GM23338 (cell line): ENCODE measurements at regions not wholly inside any gene's neighbourhood (a gene's known extent, or its start where the extent isn't known, plus 50 kb on each side); places are given as distances from the start of the nearest gene placed in this dataset.

Experiments used
- ATAC-seq: fragments of 200-7000 bp; cut with Tn5 transposase; 3 replicates; pipeline ENCODE4 v1.9.1; 2020
- DNase-seq: peaks from one replicate; pipeline ENCODE4 v3.0.0-alpha.2; 2015; ENCODE audit warnings: low spot score
- H2AFZ ChIP-seq: fragments of 200-600 bp; sonication (generic); 2 replicates; pipeline ENCODE4 v1.8.0; 2016; ENCODE audit warnings: antibody characterized with exemption, mild to moderate bottlenecking, moderate library complexity
- H3F3A ChIP-seq: fragments of 200-600 bp; sonication (generic); replicated peaks from 2 replicates; pipeline ENCODE4 v1.8.0; 2017; ENCODE audit warnings: antibody characterized with exemption, mixed run types, low read depth
- H3K27ac ChIP-seq: fragments of 200-600 bp; sonication (generic); 2 replicates; pipeline ENCODE4 v1.6.1; 2016; ENCODE audit warnings: low read depth
- H3K27me3 ChIP-seq: fragments of 200-600 bp; sonication (generic); 2 replicates; pipeline ENCODE4 v1.8.0; 2016; ENCODE audit warnings: mild to moderate bottlenecking, mixed run types, moderate library complexity; ENCODE audit not compliant: insufficient read depth
- H3K36me3 ChIP-seq: fragments of 200-600 bp; sonication (generic); 2 replicates; pipeline ENCODE4 v1.8.0; 2016; ENCODE audit warnings: mild to moderate bottlenecking; ENCODE audit not compliant: insufficient read depth
- H3K4me1 ChIP-seq: fragments of 200-600 bp; sonication (generic); 2 replicates; pipeline ENCODE4 v1.8.0; 2016; ENCODE audit warnings: mild to moderate bottlenecking, moderate library complexity; ENCODE audit not compliant: insufficient read depth
- H3K4me2 ChIP-seq: fragments of 200-600 bp; sonication (generic); 2 replicates; pipeline ENCODE4 v1.7.1; 2017; ENCODE audit warnings: mixed run types
- H3K4me3 ChIP-seq: fragments of 200-600 bp; sonication (generic); 2 replicates; pipeline ENCODE4 v1.6.1; 2016; ENCODE audit warnings: mixed run types
- H3K79me2 ChIP-seq: fragments of 200-600 bp; sonication (generic); replicated peaks from 2 replicates; pipeline ENCODE4 v1.8.0; 2017; ENCODE audit warnings: mild to moderate bottlenecking; ENCODE audit not compliant: insufficient read depth
- H3K9me2 ChIP-seq: fragments of 200-600 bp; sonication (generic); 2 replicates; pipeline ENCODE4 v1.8.0; 2017; ENCODE audit not compliant: insufficient read depth
- H4K20me1 ChIP-seq: fragments of 200-600 bp; sonication (generic); replicated peaks from 2 replicates; pipeline ENCODE4 v1.8.0; 2017; ENCODE audit warnings: mild to moderate bottlenecking; ENCODE audit not compliant: insufficient read depth
- H3K27ac Mint-ChIP-seq: 2 replicates; pipeline ENCODE4 v1.8.0; 2020; ENCODE audit warnings: inconsistent platforms, mild to moderate bottlenecking, moderate library complexity, mixed read lengths
- H3K27me3 Mint-ChIP-seq: 3 replicates; pipeline ENCODE4 v1.8.0; 2022; ENCODE audit warnings: low read depth, mild to moderate bottlenecking, moderate library complexity, mixed read lengths, inconsistent platforms; ENCODE audit not compliant: insufficient read depth, poor library complexity
- H3K36me3 Mint-ChIP-seq: 3 replicates; pipeline ENCODE4 v1.8.0; 2021; ENCODE audit warnings: low read depth, mild to moderate bottlenecking, inconsistent platforms, moderate library complexity, mixed read lengths
- H3K4me1 Mint-ChIP-seq: 3 replicates; pipeline ENCODE4 v1.8.0; 2020; ENCODE audit warnings: mild to moderate bottlenecking, inconsistent platforms, mixed read lengths
- H3K4me3 Mint-ChIP-seq: 3 replicates; pipeline ENCODE4 v1.8.0; 2021; ENCODE audit warnings: moderate library complexity, mild to moderate bottlenecking, inconsistent platforms, mixed read lengths
- H3K9me3 Mint-ChIP-seq: 3 replicates; pipeline ENCODE4 v1.8.0; 2020; ENCODE audit warnings: moderate library complexity, mild to moderate bottlenecking, inconsistent platforms, mixed read lengths
- CREB1 ChIP-seq: fragments of 250-450 bp; sonication (Bioruptor Pico); IDR thresholded peaks from 2 replicates; pipeline ENCODE4 v1.5.0; 2020; ENCODE audit warnings: low read depth, mild to moderate bottlenecking, moderate library complexity
- CTCF ChIP-seq, 2 experiments: fragments of 200-600 bp in 1 of 2; sonication (generic) in 1 of 2; conservative IDR thresholded peaks; 2 replicates each; pipeline versions ENCODE4 v1.5.1 to v1.6.1; 2016 to 2017; ENCODE audit warnings: antibody characterized with exemption in 2 of 2, low read depth in 2 of 2, mild to moderate bottlenecking in 2 of 2, moderate library complexity in 1 of 2
- ETS1 ChIP-seq: IDR thresholded peaks from 2 replicates; pipeline ENCODE4 v1.6.1; 2016; ENCODE audit warnings: antibody characterized with exemption
- EZH2 ChIP-seq: fragments of 200-600 bp; sonication (generic); IDR thresholded peaks from one replicate; pipeline ENCODE4 v1.8.0; 2017; ENCODE audit warnings: antibody characterized with exemption, mild to moderate bottlenecking, low read depth; ENCODE audit not compliant: unreplicated experiment
- EZH2phosphoT487 ChIP-seq: fragments of 200-600 bp; sonication (generic); IDR thresholded peaks from one replicate; pipeline ENCODE4 v1.8.1; 2018; ENCODE audit warnings: antibody characterized with exemption; ENCODE audit not compliant: unreplicated experiment
- NANOG ChIP-seq: IDR thresholded peaks from 2 replicates; pipeline ENCODE4 v1.6.1; 2016; ENCODE audit warnings: antibody characterized with exemption, borderline replicate concordance
- POLR2AphosphoS5 ChIP-seq: IDR thresholded peaks from 2 replicates; pipeline ENCODE4 v1.6.1; 2016; ENCODE audit warnings: antibody characterized with exemption, low read depth
- REST ChIP-seq: IDR thresholded peaks from one replicate; pipeline ENCODE4 v1.6.1; 2018; ENCODE audit warnings: antibody characterized with exemption; ENCODE audit not compliant: unreplicated experiment
- ZNF331 ChIP-seq: fragments of 250-450 bp; sonication (Bioruptor Pico); IDR thresholded peaks from 2 replicates; pipeline ENCODE4 v1.5.0; 2020; ENCODE audit warnings: low read depth, mild to moderate bottlenecking, moderate library complexity
- ZNF462 ChIP-seq: fragments of 250-450 bp; sonication (Bioruptor Pico); IDR thresholded peaks from 2 replicates; pipeline ENCODE4 v1.5.0; 2020; ENCODE audit warnings: mild to moderate bottlenecking, moderate library complexity

GRCh38 chr18:24546307-24546706, 85.9 kb downstream of the HRH4 start:
- Mint-ChIP-seq H3K4me3 (no peak overlapping the region), H3K36me3 (no peaks in the 10 kb centered on the region), H3K27ac (no peak overlapping the region), H3K4me1 (peaks cover 4% of the 10 kb centered on the region; the same call in 1 of the 3 replicates), H3K9me3 (no peaks in the 10 kb centered on the region), H3K27me3 (peaks cover 3% of the 10 kb centered on the region)
- Histone ChIP-seq H3K79me2 (no peaks in the 10 kb centered on the region), H3F3A (no peaks in the 10 kb centered on the region), H3K27me3 (no peaks in the 10 kb centered on the region), H2AFZ (no peak overlapping the region), H3K4me2 (no peak overlapping the region), H3K27ac (no peak overlapping the region), H3K4me3 (no peak overlapping the region), H3K36me3 (no peaks in the 10 kb centered on the region), H3K9me2 (no peaks in the 10 kb centered on the region), H4K20me1 (no peaks in the 10 kb centered on the region), H3K4me1 (0 out of 2 replicates have a peak, but pooled peaks cover 4% of the 10 kb centered on the region)
- DNase-seq = no peak
- ATAC-seq = no peak
- TF ChIP-seq CTCF (conservative IDR thresholded peaks at IDR 0.05; ENCODE audit: low read depth in 2 of 2) (no peak), EZH2phosphoT487 (no peak), ZNF331 (no peak), EZH2 (no peak), POLR2AphosphoS5 (no peak), CREB1 (no peak), NANOG (no peak), REST (no peak)

- Histone ChIP-seq H3F3A (no peaks in the 10 kb centered on the region), H3K9me2 (0 out of 2 replicates have a peak, but pooled peaks cover 5% of the 10 kb centered on the region), H3K79me2 (no peaks in the 10 kb centered on the region), H3K4me1 (peaks cover 11% of the 10 kb centered on the region; the same call in 1 of the 2 replicates), H3K27me3 (no peaks in the 10 kb centered on the region), H4K20me1 (no peaks in the 10 kb centered on the region), H3K4me3 (no peak overlapping the region), H3K27ac (no peak overlapping the region), H3K36me3 (no peaks in the 10 kb centered on the region), H3K4me2 (no peak overlapping the region), H2AFZ (no peak overlapping the region)
- Mint-ChIP-seq H3K4me3 (no peak overlapping the region), H3K9me3 (no peaks in the 10 kb centered on the region), H3K4me1 (peaks cover 8% of the 10 kb centered on the region; the same call in 2 of the 3 replicates), H3K27me3 (peaks cover 3% of the 10 kb centered on the region), H3K36me3 (no peaks in the 10 kb centered on the region), H3K27ac (no peak overlapping the region)
- no peak for ATAC-seq
- no peak for DNase-seq
- TF ChIP-seq ETS1 (no peak), ZNF331 (no peak), ZNF462 (CRISPR knock-in tag) (no peak), CREB1 (no peak), NANOG (no peak)
Observed at GRCh38 chr18:24548583-24548982, 88.1 kb downstream of the HRH4 start.
